ENCODE measurements at regions not wholly inside any gene's neighbourhood (a gene's known extent, or its start where the extent isn't known, plus 50 kb on each side); places are given as distances from the start of the nearest gene placed in this dataset.

- no peaks in the 10 kb centered on the region for H3K9me3 ChIP-seq (ENCODE audit: insufficient read depth, low read length)
- no peaks in the 10 kb centered on the region for H3F3A ChIP-seq (ENCODE audit: insufficient read depth)
- H3K9ac ChIP-seq (ENCODE audit: low read length), result no peak overlapping the region
- H2AFZ ChIP-seq (ENCODE audit: low read depth, low read length, severe bottlenecking), result no peak overlapping the region
- H3K36me3 ChIP-seq (ENCODE audit: low read length), result no peaks in the 10 kb centered on the region
- H3K4me2 ChIP-seq (ENCODE audit: low read depth, low read length, poor library complexity, severe bottlenecking), result no peak overlapping the region
- no peaks in the 10 kb centered on the region for H4K20me1 ChIP-seq (ENCODE audit: low read depth, low read length)
- no peaks in the 10 kb centered on the region for H3K79me2 ChIP-seq (ENCODE audit: insufficient read depth, low read length)
- no peak for TF ChIP-seq EZH2phosphoT487 (conservative IDR thresholded peaks at IDR 0.05; ENCODE audit: low read length)
- TF ChIP-seq, protein P1, sequence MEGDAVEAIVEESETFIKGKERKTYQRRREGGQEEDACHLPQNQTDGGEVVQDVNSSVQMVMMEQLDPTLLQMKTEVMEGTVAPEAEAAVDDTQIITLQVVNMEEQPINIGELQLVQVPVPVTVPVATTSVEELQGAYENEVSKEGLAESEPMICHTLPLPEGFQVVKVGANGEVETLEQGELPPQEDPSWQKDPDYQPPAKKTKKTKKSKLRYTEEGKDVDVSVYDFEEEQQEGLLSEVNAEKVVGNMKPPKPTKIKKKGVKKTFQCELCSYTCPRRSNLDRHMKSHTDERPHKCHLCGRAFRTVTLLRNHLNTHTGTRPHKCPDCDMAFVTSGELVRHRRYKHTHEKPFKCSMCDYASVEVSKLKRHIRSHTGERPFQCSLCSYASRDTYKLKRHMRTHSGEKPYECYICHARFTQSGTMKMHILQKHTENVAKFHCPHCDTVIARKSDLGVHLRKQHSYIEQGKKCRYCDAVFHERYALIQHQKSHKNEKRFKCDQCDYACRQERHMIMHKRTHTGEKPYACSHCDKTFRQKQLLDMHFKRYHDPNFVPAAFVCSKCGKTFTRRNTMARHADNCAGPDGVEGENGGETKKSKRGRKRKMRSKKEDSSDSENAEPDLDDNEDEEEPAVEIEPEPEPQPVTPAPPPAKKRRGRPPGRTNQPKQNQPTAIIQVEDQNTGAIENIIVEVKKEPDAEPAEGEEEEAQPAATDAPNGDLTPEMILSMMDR (IDR thresholded peaks at IDR 0.05; ENCODE audit: insufficient read depth, low read length, poor library complexity, severe bottlenecking), result no peak
- H3K4me3 ChIP-seq (ENCODE audit: insufficient read depth, low read length, poor library complexity, severe bottlenecking), result no peak overlapping the region
- H3K27me3 ChIP-seq (ENCODE audit: low read length), result no peaks in the 10 kb centered on the region
- H3K27ac ChIP-seq (ENCODE audit: low read depth, low read length), result no peak overlapping the region
- H3K9me2 ChIP-seq (replicated peaks; ENCODE audit: insufficient read depth, low read length), result no peaks in the 10 kb centered on the region
Observed at GRCh38 chr2:83584672-83585071, 874.4 kb downstream of the SUCLG1 start.

GRCh38 chr2:83582589-83582988, 876.5 kb downstream of the SUCLG1 start:
- TF ChIP-seq, protein P1 (IDR thresholded peaks at IDR 0.05; ENCODE audit: insufficient read depth, low read length, poor library complexity, severe bottlenecking), result no peak
- TF ChIP-seq EZH2phosphoT487 (conservative IDR thresholded peaks at IDR 0.05; ENCODE audit: low read length), result no peak
- H2AFZ ChIP-seq (ENCODE audit: low read depth, low read length, severe bottlenecking), result no peak overlapping the region
- no peak overlapping the region for H3K9ac ChIP-seq (ENCODE audit: low read length)
- no peak overlapping the region for H3K27ac ChIP-seq (ENCODE audit: low read depth, low read length)
- no peaks in the 10 kb centered on the region for H3K9me3 ChIP-seq (ENCODE audit: insufficient read depth, low read length)
- no peak overlapping the region for H3K4me2 ChIP-seq (ENCODE audit: low read depth, low read length, poor library complexity, severe bottlenecking)
- no peaks in the 10 kb centered on the region for H3K9me2 ChIP-seq (replicated peaks; ENCODE audit: insufficient read depth, low read length)
- no peak overlapping the region for H3K4me3 ChIP-seq (ENCODE audit: insufficient read depth, low read length, poor library complexity, severe bottlenecking)
- no peaks in the 10 kb centered on the region for H3K36me3 ChIP-seq (ENCODE audit: low read length)
- no peaks in the 10 kb centered on the region for H3F3A ChIP-seq (ENCODE audit: insufficient read depth)
- no peaks in the 10 kb centered on the region for H3K79me2 ChIP-seq (ENCODE audit: insufficient read depth, low read length)
- H4K20me1 ChIP-seq (ENCODE audit: low read depth, low read length), result no peaks in the 10 kb centered on the region
- no peaks in the 10 kb centered on the region for H3K27me3 ChIP-seq (ENCODE audit: low read length)

GRCh38 chr2:83579507-83579906, 879.6 kb downstream of the SUCLG1 start:
- Histone ChIP-seq H4K20me1 (ENCODE audit: low read depth, low read length) (no peaks in the 10 kb centered on the region), H3K79me2 (ENCODE audit: insufficient read depth, low read length) (no peaks in the 10 kb centered on the region), H3K36me3 (ENCODE audit: low read length) (no peaks in the 10 kb centered on the region), H3K9ac (ENCODE audit: low read length) (no peak overlapping the region), H3K9me3 (ENCODE audit: insufficient read depth, low read length) (no peaks in the 10 kb centered on the region), H3F3A (ENCODE audit: insufficient read depth) (no peaks in the 10 kb centered on the region), H3K9me2 (replicated peaks; ENCODE audit: insufficient read depth, low read length) (no peaks in the 10 kb centered on the region), H3K27ac (ENCODE audit: low read depth, low read length) (no peak overlapping the region), H3K4me2 (ENCODE audit: low read depth, low read length, poor library complexity, severe bottlenecking) (no peak overlapping the region), H3K27me3 (ENCODE audit: low read length) (no peaks in the 10 kb centered on the region), H2AFZ (ENCODE audit: low read depth, low read length, severe bottlenecking) (no peak overlapping the region), H3K4me3 (ENCODE audit: insufficient read depth, low read length, poor library complexity, severe bottlenecking) (no peak overlapping the region)
- TF ChIP-seq, protein P1 (IDR thresholded peaks at IDR 0.05; ENCODE audit: insufficient read depth, low read length, poor library complexity, severe bottlenecking), result no peak
- TF ChIP-seq EZH2phosphoT487 (conservative IDR thresholded peaks at IDR 0.05; ENCODE audit: low read length), result no peak

Measured in SU-DHL-6 (cell line).